ENCODE measurements at regions not wholly inside any gene's neighbourhood (a gene's known extent, or its start where the extent isn't known, plus 50 kb on each side); places are given as distances from the start of the nearest gene placed in this dataset.

DNA sequence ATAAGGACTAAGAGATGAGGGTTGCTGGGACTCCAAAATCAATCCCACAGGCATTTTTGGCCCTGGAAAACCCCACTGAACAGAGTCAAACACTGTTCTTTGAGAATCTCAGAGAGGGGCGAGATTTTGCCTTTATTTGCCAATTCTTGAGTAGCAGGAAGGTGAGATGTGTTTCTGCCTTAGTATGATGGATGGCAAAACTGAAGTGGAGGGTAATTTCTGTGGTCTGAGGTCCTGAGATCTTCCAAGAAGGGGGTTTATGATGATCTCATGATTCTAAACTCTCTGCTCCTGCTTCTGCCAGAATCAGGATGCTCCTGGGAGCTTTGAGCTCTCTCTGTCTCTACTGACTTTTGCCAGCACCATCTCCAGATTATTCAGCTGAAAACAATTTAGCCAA is 174.8 kb upstream of the CLINT1 start:
- no peaks in the 10 kb centered on the region for H3K9me3 ChIP-seq (ENCODE audit: low read depth, low read length)
- DNase-seq (ENCODE audit: low read depth, low spot score) = no peak
- no peak overlapping the region for H3K9ac ChIP-seq (ENCODE audit: insufficient read length)
- no peaks in the 10 kb centered on the region for H3K36me3 ChIP-seq (ENCODE audit: insufficient read depth, low read length)
- no peak overlapping the region for H3K27ac ChIP-seq
- H3K4me3 ChIP-seq = no peak overlapping the region
- TF ChIP-seq POLR2AphosphoS5 (IDR thresholded peaks at IDR 0.05; ENCODE audit: borderline replicate concordance, low read depth, low read length) = no peak
- TF ChIP-seq FOXP2 (optimal IDR thresholded peaks at IDR 0.05; ENCODE audit: control extremely low read depth, extremely low read length, insufficient read depth) = no peak

DNA sequence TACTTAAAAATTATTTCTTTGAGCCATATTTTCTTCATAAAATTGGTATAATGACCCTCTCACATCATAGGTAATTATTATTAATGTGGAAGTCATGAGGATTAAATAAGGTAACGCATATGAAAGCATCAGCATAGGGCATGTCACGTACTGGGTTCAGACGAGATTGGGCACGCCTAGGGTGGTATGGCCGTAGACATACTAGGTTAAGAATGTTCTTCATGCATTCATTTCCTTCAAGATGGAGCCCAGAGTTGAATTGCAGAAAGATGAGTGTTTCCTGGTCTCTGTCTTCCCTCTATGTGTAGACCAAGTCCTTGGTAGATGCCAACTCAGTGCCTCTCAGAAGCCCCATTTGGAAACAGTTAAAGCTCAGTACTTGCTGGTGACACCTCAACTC is 174.1 kb upstream of the CLINT1 start:
- DNase-seq (ENCODE audit: low read depth, low spot score) = no peak
- Histone ChIP-seq H3K4me3 (no peak overlapping the region), H3K9ac (ENCODE audit: insufficient read length) (no peak overlapping the region), H3K36me3 (ENCODE audit: insufficient read depth, low read length) (no peaks in the 10 kb centered on the region), H3K27ac (no peak overlapping the region), H3K9me3 (ENCODE audit: low read depth, low read length) (no peaks in the 10 kb centered on the region)
- TF ChIP-seq POLR2AphosphoS5 (IDR thresholded peaks at IDR 0.05; ENCODE audit: borderline replicate concordance, low read depth, low read length) (no peak), EZH2 (IDR thresholded peaks at IDR 0.05) (no peak), FOXP2 (optimal IDR thresholded peaks at IDR 0.05; ENCODE audit: control extremely low read depth, extremely low read length, insufficient read depth) (no peak)

DNA sequence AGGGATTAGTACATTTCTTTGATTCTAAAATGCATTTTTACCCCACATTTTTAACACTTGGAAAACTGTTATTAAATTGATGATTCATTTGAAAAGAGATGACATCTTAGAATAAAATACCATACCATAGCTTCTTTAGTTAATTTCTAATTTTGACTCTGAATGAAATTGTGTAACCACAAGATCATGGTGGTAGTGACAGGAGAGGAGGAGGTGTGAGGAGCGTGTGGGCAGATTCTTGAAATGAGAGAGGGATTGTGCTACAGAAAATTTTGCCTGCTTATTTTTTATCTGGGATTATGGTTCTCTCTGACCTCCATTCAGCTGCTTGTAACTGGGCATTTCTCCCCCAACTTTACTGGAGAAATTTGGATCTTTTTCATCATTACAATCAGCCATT is 173.3 kb upstream of the CLINT1 start:
- Histone ChIP-seq H3K27ac (no peak overlapping the region), H3K9me3 (ENCODE audit: low read depth, low read length) (no peaks in the 10 kb centered on the region), H3K4me3 (no peak overlapping the region), H3K9ac (ENCODE audit: insufficient read length) (no peak overlapping the region), H3K36me3 (ENCODE audit: insufficient read depth, low read length) (no peaks in the 10 kb centered on the region)
- no peak for TF ChIP-seq EZH2 (IDR thresholded peaks at IDR 0.05)
- TF ChIP-seq POLR2AphosphoS5 (IDR thresholded peaks at IDR 0.05; ENCODE audit: borderline replicate concordance, low read depth, low read length) = no peak
- no peak for TF ChIP-seq FOXP2 (optimal IDR thresholded peaks at IDR 0.05; ENCODE audit: control extremely low read depth, extremely low read length, insufficient read depth)
- no peak for DNase-seq (ENCODE audit: low read depth, low spot score)

DNA sequence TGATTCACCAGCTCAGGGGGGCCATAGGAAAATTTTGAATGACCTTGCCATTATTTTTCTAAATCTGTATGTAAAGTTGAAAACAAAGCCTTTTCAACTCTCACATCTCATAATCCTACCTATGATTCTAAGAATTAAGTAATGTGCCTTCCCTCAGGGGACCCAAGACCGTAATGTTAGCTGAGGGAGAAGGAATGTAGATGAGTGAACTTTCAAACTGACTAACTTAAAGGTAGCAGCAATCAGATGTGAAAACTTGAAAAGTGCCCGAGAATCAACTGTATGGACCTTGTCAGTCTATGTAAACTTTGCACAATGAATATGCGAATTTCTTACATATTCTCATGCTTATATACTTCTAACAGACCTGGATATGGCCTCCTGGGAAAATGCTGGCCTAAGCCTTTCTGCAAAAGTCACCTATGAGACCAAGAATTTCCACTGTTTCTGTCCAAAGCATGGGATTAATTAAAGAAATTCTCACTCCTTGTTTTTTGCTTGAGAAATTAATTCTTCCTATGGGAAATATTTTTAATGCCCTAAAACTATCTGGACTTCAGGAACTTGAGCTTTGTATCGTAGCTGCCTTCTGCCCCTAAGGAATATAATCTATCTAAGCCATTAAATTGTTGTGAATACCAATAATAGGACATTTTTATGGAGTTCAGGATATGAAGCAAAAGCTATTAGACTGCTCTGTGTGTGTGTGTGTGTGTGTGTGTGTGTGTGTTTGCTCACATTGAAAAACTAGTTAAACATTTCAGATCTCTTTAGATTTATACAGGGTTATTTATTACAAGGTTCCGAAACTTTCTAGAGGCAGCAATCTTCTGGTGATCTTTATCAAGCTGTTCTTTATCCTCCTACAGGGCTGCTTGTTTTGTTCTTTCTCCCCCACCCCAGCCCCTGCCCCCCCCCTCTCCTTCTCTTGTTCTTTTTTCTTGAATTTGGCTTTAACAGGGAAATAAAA is 169.1 kb upstream of the CLINT1 start:
- Histone ChIP-seq H3K27ac (peak overlapping the region; percentile 34), H3K36me3 (ENCODE audit: insufficient read depth, low read length) (no peaks in the 10 kb centered on the region), H3K4me3 (peak overlapping the region; percentile 14), H3K9ac (ENCODE audit: insufficient read length) (no peak overlapping the region), H3K9me3 (ENCODE audit: low read depth, low read length) (no peaks in the 10 kb centered on the region)
- no peak for DNase-seq (ENCODE audit: low read depth, low spot score)
- TF ChIP-seq EZH2 (IDR thresholded peaks at IDR 0.05) = no peak
- no peak for TF ChIP-seq FOXP2 (optimal IDR thresholded peaks at IDR 0.05; ENCODE audit: control extremely low read depth, extremely low read length, insufficient read depth)

DNA sequence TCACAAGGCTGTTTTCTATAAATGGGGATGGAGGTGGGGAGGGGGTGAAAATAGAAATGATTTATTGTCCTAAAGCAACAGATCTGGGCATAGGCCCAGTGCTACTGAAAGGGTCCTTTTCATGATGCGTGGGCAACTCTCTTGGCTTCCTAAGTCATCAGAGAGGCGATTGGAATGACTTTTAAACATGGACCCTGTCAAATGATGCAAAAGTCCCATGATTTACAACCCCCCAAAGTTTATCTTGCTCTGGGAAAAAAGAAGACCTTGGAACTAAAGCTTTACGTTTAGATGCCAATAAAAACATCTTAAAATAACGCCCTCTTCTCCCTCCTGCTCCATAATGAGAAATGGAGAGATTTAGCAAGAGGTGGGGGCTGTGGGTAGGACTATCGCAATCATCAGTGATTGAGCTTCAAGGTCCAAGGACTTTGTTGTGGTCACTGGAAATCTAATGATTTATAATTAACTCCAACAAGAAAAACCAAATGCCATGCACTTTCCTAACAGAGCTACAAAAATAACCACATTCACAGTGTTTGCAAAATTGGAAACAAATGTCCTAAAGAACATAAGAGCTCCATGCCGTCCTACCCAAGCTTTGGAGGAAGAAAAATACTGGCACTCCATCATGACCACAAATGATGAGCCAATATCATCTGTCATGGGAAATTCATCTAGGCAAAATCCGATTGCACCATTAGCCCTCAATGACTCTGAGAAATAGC is 167.5 kb upstream of the CLINT1 start:
- TF ChIP-seq FOXP2 (optimal IDR thresholded peaks at IDR 0.05; ENCODE audit: control extremely low read depth, extremely low read length, insufficient read depth) = no peak
- no peak for TF ChIP-seq EZH2 (IDR thresholded peaks at IDR 0.05)
- no peak for TF ChIP-seq POLR2AphosphoS5 (IDR thresholded peaks at IDR 0.05; ENCODE audit: borderline replicate concordance, low read depth, low read length)
- no peak for DNase-seq (ENCODE audit: low read depth, low spot score)

DNA sequence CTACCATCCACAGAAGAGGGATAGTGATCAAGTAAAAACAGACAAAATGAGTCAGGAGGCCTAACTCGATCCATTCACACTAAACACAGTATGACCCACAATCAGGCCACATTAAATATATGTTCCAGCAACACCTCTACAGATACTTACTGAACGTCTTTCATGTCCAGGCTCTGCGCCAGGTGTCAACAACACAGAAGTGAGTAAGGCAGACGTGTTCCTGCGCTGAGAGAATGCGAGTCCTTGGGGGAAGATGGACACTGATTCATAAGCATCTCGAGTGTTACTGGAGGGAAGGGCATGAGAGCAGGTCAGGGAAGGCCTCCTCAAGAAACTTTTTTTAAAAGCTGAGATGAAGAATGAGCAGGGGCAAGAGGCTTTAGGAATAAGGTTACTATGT is 164.3 kb upstream of the CLINT1 start:
- TF ChIP-seq POLR2AphosphoS5 (IDR thresholded peaks at IDR 0.05; ENCODE audit: borderline replicate concordance, low read depth, low read length) = no peak
- TF ChIP-seq EZH2 (IDR thresholded peaks at IDR 0.05) = no peak
- no peak for TF ChIP-seq FOXP2 (optimal IDR thresholded peaks at IDR 0.05; ENCODE audit: control extremely low read depth, extremely low read length, insufficient read depth)
- DNase-seq (ENCODE audit: low read depth, low spot score) = no peak
- Histone ChIP-seq H3K9me3 (ENCODE audit: low read depth, low read length) (no peaks in the 10 kb centered on the region), H3K36me3 (ENCODE audit: insufficient read depth, low read length) (no peaks in the 10 kb centered on the region), H3K27ac (no peak overlapping the region), H3K4me3 (no peak overlapping the region), H3K9ac (ENCODE audit: insufficient read length) (no peak overlapping the region)

More for the DNA sequence above, 167.5 kb upstream of the CLINT1 start:
- Histone ChIP-seq H3K4me3 (no peak overlapping the region), H3K9me3 (ENCODE audit: low read depth, low read length) (no peaks in the 10 kb centered on the region), H3K36me3 (ENCODE audit: insufficient read depth, low read length) (no peaks in the 10 kb centered on the region), H3K9ac (ENCODE audit: insufficient read length) (no peak overlapping the region), H3K27ac (no peak overlapping the region)

DNA sequence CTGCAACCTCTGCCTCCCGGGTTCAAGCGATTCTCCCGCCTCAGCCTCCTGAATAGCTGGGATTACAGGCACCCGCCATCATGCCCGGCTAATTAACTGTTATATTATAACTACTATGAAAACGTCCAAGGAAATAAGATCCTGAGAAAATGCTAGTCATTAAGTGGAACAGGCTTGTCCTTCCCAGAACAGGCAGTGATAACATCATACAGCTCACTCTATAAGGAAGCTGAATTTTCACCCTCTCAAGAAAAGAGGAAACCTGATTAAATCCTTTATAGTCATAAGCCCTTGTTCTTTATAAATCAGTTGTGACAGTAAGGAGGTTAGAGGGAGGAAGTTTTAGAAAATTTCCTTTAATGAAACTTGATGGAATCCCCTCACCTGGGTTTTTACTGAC is 163.9 kb upstream of the CLINT1 start:
- Histone ChIP-seq H3K36me3 (ENCODE audit: insufficient read depth, low read length) (no peaks in the 10 kb centered on the region), H3K9ac (ENCODE audit: insufficient read length) (no peak overlapping the region), H3K4me3 (no peak overlapping the region), H3K27ac (no peak overlapping the region), H3K9me3 (ENCODE audit: low read depth, low read length) (no peaks in the 10 kb centered on the region)
- TF ChIP-seq POLR2AphosphoS5 (IDR thresholded peaks at IDR 0.05; ENCODE audit: borderline replicate concordance, low read depth, low read length) = no peak
- no peak for TF ChIP-seq EZH2 (IDR thresholded peaks at IDR 0.05)
- no peak for TF ChIP-seq FOXP2 (optimal IDR thresholded peaks at IDR 0.05; ENCODE audit: control extremely low read depth, extremely low read length, insufficient read depth)
- DNase-seq (ENCODE audit: low read depth, low spot score) = no peak

DNA sequence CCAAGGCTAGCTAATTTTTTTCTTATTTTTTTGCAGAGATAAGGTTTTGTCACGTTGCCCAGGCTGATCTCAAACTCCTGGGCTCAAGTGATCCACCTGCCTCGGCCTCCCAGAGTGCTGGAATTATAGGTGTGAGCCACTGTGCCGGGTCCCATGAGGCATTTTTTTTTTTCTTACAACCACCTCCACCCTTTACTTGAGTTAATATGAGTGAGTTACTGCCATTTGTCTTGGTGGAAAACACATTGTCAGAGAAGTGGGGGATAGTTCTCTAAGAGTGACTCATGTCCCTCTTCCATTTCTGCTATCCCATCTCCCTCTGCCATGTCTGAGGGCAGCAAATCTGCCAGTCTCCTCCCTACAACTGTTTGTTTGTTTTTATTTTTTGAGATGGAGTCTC is 163.4 kb upstream of the CLINT1 start:
- Histone ChIP-seq H3K9me3 (ENCODE audit: low read depth, low read length) (no peaks in the 10 kb centered on the region), H3K27ac (no peak overlapping the region), H3K36me3 (ENCODE audit: insufficient read depth, low read length) (no peaks in the 10 kb centered on the region), H3K9ac (ENCODE audit: insufficient read length) (no peak overlapping the region), H3K4me3 (no peak overlapping the region)
- no peak for TF ChIP-seq POLR2AphosphoS5 (IDR thresholded peaks at IDR 0.05; ENCODE audit: borderline replicate concordance, low read depth, low read length)
- TF ChIP-seq EZH2 (IDR thresholded peaks at IDR 0.05) = no peak
- no peak for TF ChIP-seq FOXP2 (optimal IDR thresholded peaks at IDR 0.05; ENCODE audit: control extremely low read depth, extremely low read length, insufficient read depth)
- no peak for DNase-seq (ENCODE audit: low read depth, low spot score)

Data from SK-N-MC (cell line).